ENCODE measurements at regions not wholly inside any gene's neighbourhood (a gene's known extent, or its start where the extent isn't known, plus 50 kb on each side); places are given as distances from the start of the nearest gene placed in this dataset.

GRCh38 chr2:195168369-195168768 is 488.7 kb upstream of the SLC39A10 start:
- TF ChIP-seq CTCF (IDR thresholded peaks at IDR 0.05; ENCODE audit: poor library complexity), result no peak
- no peak for TF ChIP-seq EZH2phosphoT487 (IDR thresholded peaks at IDR 0.05; ENCODE audit: low read depth, severe bottlenecking, unreplicated experiment)

Data from hepatocyte (in vitro differentiated cells).